CD4-positive, CD25-positive, alpha-beta regulatory T cell (primary cell): ENCODE measurements at regions not wholly inside any gene's neighbourhood (a gene's known extent, or its start where the extent isn't known, plus 50 kb on each side); places are given as distances from the start of the nearest gene placed in this dataset.
"Not testable (repeated sequence)": the region's sequence is repeated elsewhere in the genome, so short reads cannot be mapped to it uniquely, and the experiment has no call there.

Experiments
- ATAC-seq, 2 donors: fragments of 150-1000 bp; cut with Tn5 transposase; one replicate each; pipeline ENCODE4 v1.10.0; 2021; ENCODE audit warnings: low read depth in 2 of 2, moderate number of reproducible peaks in 2 of 2, moderate library complexity in 1 of 2
- DNase-seq, 3 donors: peaks; one replicate each; pipeline versions ENCODE4 v3.0.0 to v3.0.0-alpha.2; 2012 to 2022; ENCODE audit warnings: mixed read lengths in 1 of 3
- H3K27ac ChIP-seq: one replicate; pipeline ENCODE4 v1.7.0; 2013; ENCODE audit warnings: mild to moderate bottlenecking, low read length; ENCODE audit not compliant: insufficient read depth, poor library complexity, severe bottlenecking
- H3K27me3 ChIP-seq: one replicate; pipeline ENCODE4 v1.7.0; 2013; ENCODE audit warnings: low read length; ENCODE audit not compliant: control insufficient read depth, insufficient read depth
- H3K36me3 ChIP-seq: one replicate; pipeline ENCODE4 v1.7.0; 2013; ENCODE audit warnings: mild to moderate bottlenecking, low read length, moderate library complexity; ENCODE audit not compliant: control insufficient read depth, insufficient read depth
- H3K4me1 ChIP-seq: 2 replicates; pipeline ENCODE4 v1.7.0; 2013; ENCODE audit warnings: mild to moderate bottlenecking, low read length; ENCODE audit not compliant: insufficient read depth, control insufficient read depth, poor library complexity, severe bottlenecking
- H3K4me3 ChIP-seq: one replicate; pipeline ENCODE4 v1.7.0; 2013; ENCODE audit warnings: low read depth, mild to moderate bottlenecking, low read length, moderate library complexity
- H3K9me3 ChIP-seq, 2 experiments: 1 replicate in 1 of 2; 2 replicates in 1 of 2; pipeline ENCODE4 v1.7.0; 2013; ENCODE audit warnings: low read length in 2 of 2, mild to moderate bottlenecking in 1 of 2, moderate library complexity in 1 of 2; ENCODE audit not compliant: control insufficient read depth in 2 of 2
- H3K27ac Mint-ChIP-seq, 3 donors: one replicate each; pipeline ENCODE4 v1.8.0; 2020 to 2022; ENCODE audit warnings: mild to moderate bottlenecking in 3 of 3, mixed read lengths in 3 of 3, moderate library complexity in 2 of 3
- H3K27me3 Mint-ChIP-seq: one replicate; pipeline ENCODE4 v1.8.0; 2022; ENCODE audit warnings: mild to moderate bottlenecking, mixed read lengths
- H3K36me3 Mint-ChIP-seq: one replicate; pipeline ENCODE4 v1.8.0; 2020; ENCODE audit warnings: mixed read lengths
- H3K4me1 Mint-ChIP-seq, 4 donors: one replicate each; pipeline ENCODE4 v1.8.0; 2020 to 2022; ENCODE audit warnings: mixed read lengths in 4 of 4, mild to moderate bottlenecking in 1 of 4
- H3K4me3 Mint-ChIP-seq, 4 donors: one replicate each; pipeline ENCODE4 v1.8.0; 2020 to 2022; ENCODE audit warnings: mild to moderate bottlenecking in 4 of 4, mixed read lengths in 4 of 4, moderate library complexity in 3 of 4
- H3K9me3 Mint-ChIP-seq, 7 donors: one replicate each; pipeline ENCODE4 v1.8.0; 2020 to 2022; ENCODE audit warnings: mixed read lengths in 7 of 7, mild to moderate bottlenecking in 3 of 7, moderate library complexity in 2 of 7

DNA sequence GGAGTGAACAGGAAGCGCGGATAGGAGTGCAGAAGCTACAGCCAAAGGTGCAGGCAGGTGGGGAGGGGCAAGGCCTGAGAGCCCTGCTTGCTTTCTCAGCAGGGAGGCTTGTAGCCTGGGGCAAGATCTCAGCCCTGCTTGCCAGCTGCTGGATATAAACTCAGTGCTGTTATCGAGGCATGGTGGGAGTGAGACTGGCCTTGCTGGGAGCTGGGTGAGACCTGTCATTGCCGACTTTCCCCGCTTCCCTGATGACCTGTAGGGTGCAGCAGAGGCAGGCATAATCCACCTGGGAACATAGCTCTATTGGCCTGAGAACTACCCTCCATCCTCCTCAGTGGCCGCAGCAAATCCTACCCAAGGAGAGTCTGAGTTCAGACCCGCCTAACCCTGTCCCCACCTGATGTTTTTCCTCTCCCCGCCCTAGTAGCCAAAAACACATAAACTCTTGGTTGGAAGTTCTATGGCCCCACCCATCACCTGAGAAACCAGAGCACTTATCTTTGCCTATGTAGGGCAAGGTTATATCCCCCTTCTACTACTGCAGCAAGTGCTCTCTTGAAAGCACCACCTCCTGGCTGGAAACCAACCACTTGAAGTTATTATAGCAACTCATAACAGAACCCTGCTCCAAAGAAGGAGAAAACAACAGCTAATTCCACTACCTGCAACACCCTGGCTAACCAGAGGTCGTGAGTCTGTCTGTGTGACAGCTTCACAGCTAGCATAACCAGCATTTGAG is 80.7 kb downstream of the FHIP1A start:
- Histone ChIP-seq H3K27ac (no peak overlapping the region), H3K27me3 (no peaks in the 10 kb centered on the region), H3K4me3 (no peak overlapping the region), H3K4me1 (no peaks in the 10 kb centered on the region), H3K36me3 (no peaks in the 10 kb centered on the region), H3K9me3 (no peaks in the 10 kb centered on the region)
- H3K27me3 Mint-ChIP-seq, result peaks cover 9% of the 10 kb centered on the region
- H3K9me3 Mint-ChIP-seq, result peaks cover 2 to 24% (median 9%) of the 10 kb centered on the region in 7 donors
- H3K27ac Mint-ChIP-seq, result no peak overlapping the region
- DNase-seq (no peak), ATAC-seq (no peak)
- no peaks in the 10 kb centered on the region for H3K4me1 Mint-ChIP-seq
- no peaks in the 10 kb centered on the region for H3K36me3 Mint-ChIP-seq
- no peak overlapping the region for H3K4me3 Mint-ChIP-seq

DNA sequence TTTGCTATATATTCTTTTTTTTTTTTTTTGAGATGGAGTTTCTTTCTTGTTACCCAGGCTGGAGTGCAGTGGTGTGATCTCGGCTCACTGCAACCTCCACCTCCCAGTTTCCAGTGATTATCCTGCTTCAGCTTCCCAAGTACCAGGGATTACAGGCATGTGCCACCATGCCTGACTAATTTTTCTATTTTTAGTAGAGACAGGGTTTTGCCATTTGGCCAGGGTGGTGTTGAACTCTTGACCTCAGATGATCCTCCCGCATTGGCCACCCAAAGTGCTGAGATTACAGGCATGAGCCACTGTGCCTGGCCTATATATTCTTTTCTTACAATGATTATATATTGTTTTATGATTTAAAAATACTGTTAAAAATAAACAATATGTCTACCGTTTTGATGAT is 86.6 kb downstream of the FHIP1A start:
- ATAC-seq, H3K27me3 Mint-ChIP-seq, H3K27ac Mint-ChIP-seq, H3K4me1 Mint-ChIP-seq, H3K36me3 Mint-ChIP-seq, H3K27ac ChIP-seq, H3K4me3 ChIP-seq, H3K36me3 ChIP-seq, DNase-seq, H3K4me3 Mint-ChIP-seq, H3K27me3 ChIP-seq, H3K4me1 ChIP-seq, H3K9me3 ChIP-seq: not testable (repeated sequence)
- H3K9me3 Mint-ChIP-seq, result peaks cover 2 to 31% (median 8%) of the 10 kb centered on the region in 7 donors

DNA sequence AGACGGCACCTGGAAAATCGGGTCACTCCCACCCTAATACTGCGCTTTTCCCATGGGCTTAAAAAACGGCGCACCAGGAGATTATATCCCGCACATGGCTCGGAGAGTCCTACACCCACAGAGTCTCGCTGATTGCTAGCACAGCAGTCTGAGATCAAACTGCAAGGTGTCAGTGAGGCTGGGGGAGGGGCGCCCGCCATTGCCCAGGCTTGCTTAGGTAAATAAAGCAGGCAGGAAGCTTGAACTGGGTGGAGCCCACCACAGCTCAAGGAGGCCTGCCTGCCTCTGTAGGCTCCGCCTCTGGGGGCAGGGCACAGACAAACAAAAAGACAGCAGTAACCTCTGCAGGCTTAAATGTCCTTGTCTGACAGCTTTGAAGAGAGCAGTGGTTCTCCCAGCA is 102.6 kb downstream of the FHIP1A start:
- not testable (repeated sequence) for H3K27me3 Mint-ChIP-seq, H3K4me1 ChIP-seq, H3K27me3 ChIP-seq, H3K36me3 ChIP-seq, H3K27ac Mint-ChIP-seq, H3K36me3 Mint-ChIP-seq, H3K9me3 Mint-ChIP-seq, H3K4me1 Mint-ChIP-seq, H3K4me3 Mint-ChIP-seq, H3K4me3 ChIP-seq, ATAC-seq, H3K27ac ChIP-seq, H3K9me3 ChIP-seq
- peak in 1 of 3 donors; percentile 16 for DNase-seq

DNA sequence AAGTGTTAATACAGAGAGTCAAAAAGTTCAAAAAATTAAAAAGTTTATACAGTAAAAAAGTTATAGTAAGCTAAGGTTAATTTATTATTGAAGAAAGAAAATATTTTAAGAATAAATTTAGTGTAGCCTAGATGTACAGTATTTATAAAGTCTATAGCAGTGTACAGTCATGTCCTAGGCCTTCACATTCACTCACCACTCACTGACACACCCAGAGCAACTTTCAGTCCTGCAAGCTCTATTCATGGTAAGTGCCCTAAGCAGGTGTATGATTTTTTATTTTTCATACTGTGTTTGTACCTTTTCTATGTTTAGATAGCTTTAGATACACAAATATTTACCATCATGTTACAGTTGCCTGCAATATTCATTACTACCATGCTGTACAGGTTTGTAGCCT is 108.9 kb downstream of the FHIP1A start:
- Histone ChIP-seq H3K4me1 (no peaks in the 10 kb centered on the region), H3K9me3 (no peaks in the 10 kb centered on the region), H3K27ac (no peak overlapping the region), H3K27me3 (no peaks in the 10 kb centered on the region), H3K36me3 (no peaks in the 10 kb centered on the region), H3K4me3 (no peak overlapping the region)
- Mint-ChIP-seq H3K36me3 (no peaks in the 10 kb centered on the region), H3K4me3 (no peak overlapping the region), H3K4me1 (peaks cover 0 to 2% (median 0%) of the 10 kb centered on the region in 4 donors), H3K9me3 (peaks cover 0 to 3% (median 0%) of the 10 kb centered on the region in 7 donors), H3K27me3 (no peaks in the 10 kb centered on the region), H3K27ac (no peak overlapping the region)
- ATAC-seq (no peak), DNase-seq (no peak)

DNA sequence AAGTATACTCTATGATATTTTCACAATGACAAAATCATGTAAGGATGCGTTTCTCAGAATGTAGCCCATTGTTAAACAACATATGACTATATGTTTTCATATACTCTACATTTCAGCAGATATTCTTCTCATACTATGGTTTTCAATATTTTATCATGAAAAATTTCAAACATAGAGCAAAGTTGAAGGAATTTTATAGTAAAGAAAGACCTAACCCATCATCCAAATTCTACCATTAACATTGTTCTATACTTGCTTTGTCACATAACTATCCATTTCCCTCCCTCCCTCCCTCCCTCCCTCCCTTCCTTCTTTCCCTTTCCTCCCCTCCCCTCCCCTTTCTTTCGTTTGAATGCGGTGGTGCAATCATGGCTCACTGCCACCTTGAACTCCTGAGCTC is 109.4 kb downstream of the FHIP1A start:
- Histone ChIP-seq H3K4me3 (no peak overlapping the region), H3K4me1 (no peaks in the 10 kb centered on the region), H3K36me3 (no peaks in the 10 kb centered on the region), H3K9me3 (no peaks in the 10 kb centered on the region), H3K27ac (no peak overlapping the region), H3K27me3 (no peaks in the 10 kb centered on the region)
- Mint-ChIP-seq H3K4me3 (no peak overlapping the region), H3K9me3 (peaks cover 0 to 3% (median 0%) of the 10 kb centered on the region in 7 donors), H3K27ac (no peak overlapping the region), H3K36me3 (no peaks in the 10 kb centered on the region), H3K4me1 (peaks cover 0 to 2% (median 0%) of the 10 kb centered on the region in 4 donors), H3K27me3 (no peaks in the 10 kb centered on the region)
- DNase-seq (no peak), ATAC-seq (no peak)

DNA sequence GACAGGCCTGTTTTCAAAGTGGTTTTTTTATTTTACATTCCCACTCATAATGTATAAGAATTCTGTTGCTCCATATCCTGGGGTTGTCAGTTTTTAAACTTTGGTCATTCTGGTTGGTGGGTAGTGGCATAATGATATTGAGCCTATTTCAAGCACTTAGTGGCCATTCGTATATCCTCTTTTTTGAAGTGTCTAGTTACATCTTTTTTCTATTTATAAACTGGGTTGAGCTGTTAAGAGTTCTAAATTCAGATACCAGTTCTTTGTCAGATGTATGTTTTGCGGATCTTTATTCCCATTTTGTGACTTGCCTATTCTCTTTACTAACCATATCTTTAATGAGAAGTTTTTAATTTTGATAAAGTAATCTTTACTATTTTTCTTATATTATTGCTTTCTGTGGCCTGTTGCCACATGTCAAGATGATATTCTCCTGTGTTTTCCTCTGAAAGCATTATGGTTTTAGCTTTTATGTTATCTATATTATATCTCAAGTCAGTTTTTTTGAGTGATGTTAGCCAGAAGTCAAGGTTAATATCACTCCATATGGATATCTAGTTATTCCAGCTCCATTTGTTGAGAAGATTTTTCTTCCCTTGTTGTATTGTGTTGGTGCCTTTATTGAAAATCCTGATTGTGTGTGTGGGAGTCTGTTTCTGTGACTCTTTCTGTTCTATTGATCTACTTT is 110.9 kb downstream of the FHIP1A start:
- H3K27ac Mint-ChIP-seq, result no peak overlapping the region
- H3K27me3 ChIP-seq, result no peaks in the 10 kb centered on the region
- no peaks in the 10 kb centered on the region for H3K36me3 Mint-ChIP-seq
- ATAC-seq (no peak), DNase-seq (no peak)
- H3K4me1 ChIP-seq, result no peaks in the 10 kb centered on the region
- peaks cover 0 to 3% (median 0%) of the 10 kb centered on the region in 7 donors for H3K9me3 Mint-ChIP-seq
- H3K27ac ChIP-seq, result no peak overlapping the region
- no peaks in the 10 kb centered on the region for H3K27me3 Mint-ChIP-seq
- peaks cover 0 to 6% (median 3%) of the 10 kb centered on the region in 4 donors for H3K4me1 Mint-ChIP-seq
- no peak overlapping the region for H3K4me3 Mint-ChIP-seq
- no peak overlapping the region for H3K4me3 ChIP-seq
- no peaks in the 10 kb centered on the region for H3K9me3 ChIP-seq
- no peaks in the 10 kb centered on the region for H3K36me3 ChIP-seq

DNA sequence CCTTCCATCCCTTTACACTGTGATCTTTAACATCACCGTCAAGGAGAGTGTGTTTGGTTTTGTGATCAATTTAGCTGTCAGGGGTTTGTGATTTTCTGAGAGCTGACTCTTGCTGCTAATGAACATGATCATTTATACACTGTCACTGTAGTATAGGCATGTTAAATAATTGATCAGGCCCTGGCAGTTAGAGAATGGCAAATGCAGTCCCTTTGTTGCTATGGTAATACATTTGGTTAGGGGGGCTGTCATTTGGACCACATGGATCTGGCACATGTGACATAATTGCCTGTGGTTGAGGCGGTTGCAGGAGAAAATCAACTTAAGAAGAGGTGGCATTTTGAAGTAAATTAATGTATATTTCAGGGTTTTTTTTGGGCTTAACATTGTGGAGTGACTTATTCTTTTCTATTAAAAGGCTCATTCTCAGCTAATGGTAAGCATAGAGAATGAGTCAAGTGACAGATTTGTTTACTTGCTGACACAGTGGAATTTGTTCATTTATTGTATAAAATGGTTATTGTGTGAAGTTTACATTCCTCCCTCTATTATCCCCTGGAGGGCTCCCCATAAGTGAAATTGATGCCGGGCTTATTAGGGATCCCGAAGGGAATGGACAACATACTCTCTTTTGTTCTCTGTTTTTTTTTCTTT is 114.0 kb downstream of the FHIP1A start:
- Mint-ChIP-seq H3K27me3 (no peaks in the 10 kb centered on the region), H3K36me3 (no peaks in the 10 kb centered on the region), H3K27ac (no peak overlapping the region), H3K4me1 (peaks cover 0 to 6% (median 4%) of the 10 kb centered on the region in 4 donors), H3K4me3 (no peak overlapping the region), H3K9me3 (peaks cover 0 to 3% (median 0%) of the 10 kb centered on the region in 7 donors)
- H3K27me3 ChIP-seq, result no peaks in the 10 kb centered on the region
- no peak overlapping the region for H3K27ac ChIP-seq
- ATAC-seq, result no peak
- no peaks in the 10 kb centered on the region for H3K9me3 ChIP-seq
- no peaks in the 10 kb centered on the region for H3K4me1 ChIP-seq
- no peak for DNase-seq
- H3K36me3 ChIP-seq, result no peaks in the 10 kb centered on the region
- H3K4me3 ChIP-seq, result no peak overlapping the region
